OCI-LY3 (cell line): ENCODE measurements at regions not wholly inside any gene's neighbourhood (a gene's known extent, or its start where the extent isn't known, plus 50 kb on each side); places are given as distances from the start of the nearest gene placed in this dataset.

ENCODE experiments used
- H2AFZ ChIP-seq: fragments of 200-600, 300-600 bp; shearing (Covaris generic); 2 replicates; pipeline ENCODE4 v1.6.0; 2014; ENCODE audit warnings: antibody characterized with exemption, low read depth, low read length
- H3K27ac ChIP-seq: fragments of 200-600, 300-600 bp; sonication (generic); 2 replicates; pipeline ENCODE4 v1.5.1; 2014; ENCODE audit warnings: mild to moderate bottlenecking, low read length, moderate library complexity, mixed read lengths
- H3K27me3 ChIP-seq: fragments of 200-600, 300-600 bp; sonication (generic); 2 replicates; pipeline ENCODE4 v1.6.1; 2014; ENCODE audit warnings: low read depth, low read length, mixed read lengths
- H3K36me3 ChIP-seq: fragments of 200-600, 300-600 bp; sonication (generic); replicated peaks from 2 replicates; pipeline ENCODE3; 2014; ENCODE audit warnings: low read depth, low read length, mixed read lengths
- H3K4me1 ChIP-seq: fragments of 300-600, 200-600 bp; sonication (generic); 2 replicates; pipeline ENCODE4 v1.6.1; 2014; ENCODE audit warnings: low read length, mixed read lengths
- H3K4me2 ChIP-seq: fragments of 200-600, 300-600 bp; sonication (generic); 2 replicates; pipeline ENCODE4 v1.6.1; 2014; ENCODE audit warnings: low read length, mixed read lengths
- H3K4me3 ChIP-seq: fragments of 300-600, 200-600 bp; sonication (generic); 2 replicates; pipeline ENCODE4 v1.5.1; 2014; ENCODE audit warnings: antibody characterized with exemption, mild to moderate bottlenecking, low read length, moderate library complexity
- H3K79me2 ChIP-seq: fragments of 300-600, 200-600 bp; shearing (Covaris generic); 2 replicates; pipeline ENCODE4 v1.6.1; 2014; ENCODE audit warnings: mild to moderate bottlenecking, low read length, mixed read lengths
- H3K9ac ChIP-seq: fragments of 300-600, 200-600 bp; shearing (Covaris generic); 2 replicates; pipeline ENCODE4 v1.6.0; 2014; ENCODE audit warnings: mild to moderate bottlenecking, low read length, moderate library complexity
- H3K9me3 ChIP-seq: fragments of 200-600, 300-600 bp; shearing (Covaris generic); 2 replicates; pipeline ENCODE4 v1.6.1; 2014; ENCODE audit warnings: low read length, mixed read lengths; ENCODE audit not compliant: insufficient read depth
- H4K20me1 ChIP-seq: fragments of 200-600, 300-600 bp; sonication (generic); 2 replicates; pipeline ENCODE4 v1.6.1; 2016; ENCODE audit warnings: low read length, mixed read lengths; ENCODE audit not compliant: insufficient read depth
- EZH2phosphoT487 ChIP-seq: fragments of 200-600 bp; shearing (Covaris generic); IDR thresholded peaks from 2 replicates; pipeline ENCODE4 v1.6.1; 2018; ENCODE audit warnings: antibody characterized with exemption, mixed run types, low read depth
- TF ChIP-seq, protein P1 (sequence below): fragments of 200-600, 300-600 bp; sonication (generic); IDR thresholded peaks from 2 replicates; pipeline ENCODE4 v1.5.1; 2014; ENCODE audit warnings: antibody characterized with exemption, low read length, low read depth

DNA sequence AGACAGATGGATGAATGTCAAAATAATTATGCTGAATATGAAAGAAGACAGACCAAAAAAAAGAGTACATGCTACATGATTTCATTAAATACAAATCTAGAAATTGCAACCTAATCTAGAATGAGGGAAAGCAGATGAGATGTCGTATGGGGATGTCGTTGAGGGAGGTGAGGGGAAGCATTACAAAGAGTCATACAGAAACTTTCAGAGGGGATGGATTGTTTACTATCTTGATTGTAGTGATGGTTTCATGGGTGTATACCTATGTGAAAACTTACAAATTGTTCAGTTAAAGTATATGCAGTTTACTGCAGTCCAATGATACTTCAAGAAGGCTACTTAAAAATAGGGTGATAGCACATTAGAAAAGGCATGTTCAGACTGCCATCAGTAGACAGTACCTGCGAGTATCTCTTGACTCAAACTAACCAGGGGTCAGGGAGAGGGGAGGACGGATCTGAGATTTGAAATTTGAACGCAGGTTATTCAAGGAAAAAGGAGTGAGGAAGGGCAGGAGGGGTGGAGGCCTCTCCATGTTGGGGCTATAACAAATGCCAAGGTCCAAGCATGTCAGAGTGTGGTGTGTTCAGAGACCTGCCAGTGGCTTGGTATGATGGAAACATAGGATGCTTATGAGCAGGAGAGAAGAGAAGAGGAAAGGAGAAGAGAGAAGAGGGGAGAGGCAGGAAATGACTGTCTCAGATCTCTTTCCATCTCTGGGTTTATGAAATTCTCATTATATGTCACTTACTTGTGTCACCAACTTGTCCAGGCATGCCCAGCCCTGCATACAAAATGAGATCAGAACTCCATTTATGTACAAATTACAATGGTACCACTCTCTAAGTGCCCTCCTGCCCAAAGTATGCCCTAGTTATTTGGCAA lies 257.3 kb upstream of the CXCR4 start:
- Histone ChIP-seq H3K9me3 (no peaks in the 10 kb centered on the region), H3K36me3 (no peaks in the 10 kb centered on the region), H3K4me3 (peak overlapping the region; percentile 54), H2AFZ (no peak overlapping the region), H3K9ac (peak overlapping the region; percentile 17; the same call in 1 of the 2 replicates), H3K79me2 (no peaks in the 10 kb centered on the region), H3K27ac (peak overlapping the region; percentile 68), H3K4me1 (peaks cover 47% of the 10 kb centered on the region), H3K27me3 (peaks cover 42% of the 10 kb centered on the region), H3K4me2 (peak overlapping the region; percentile 76), H4K20me1 (no peaks in the 10 kb centered on the region)
- TF ChIP-seq EZH2phosphoT487 = no peak
- TF ChIP-seq, protein P1, sequence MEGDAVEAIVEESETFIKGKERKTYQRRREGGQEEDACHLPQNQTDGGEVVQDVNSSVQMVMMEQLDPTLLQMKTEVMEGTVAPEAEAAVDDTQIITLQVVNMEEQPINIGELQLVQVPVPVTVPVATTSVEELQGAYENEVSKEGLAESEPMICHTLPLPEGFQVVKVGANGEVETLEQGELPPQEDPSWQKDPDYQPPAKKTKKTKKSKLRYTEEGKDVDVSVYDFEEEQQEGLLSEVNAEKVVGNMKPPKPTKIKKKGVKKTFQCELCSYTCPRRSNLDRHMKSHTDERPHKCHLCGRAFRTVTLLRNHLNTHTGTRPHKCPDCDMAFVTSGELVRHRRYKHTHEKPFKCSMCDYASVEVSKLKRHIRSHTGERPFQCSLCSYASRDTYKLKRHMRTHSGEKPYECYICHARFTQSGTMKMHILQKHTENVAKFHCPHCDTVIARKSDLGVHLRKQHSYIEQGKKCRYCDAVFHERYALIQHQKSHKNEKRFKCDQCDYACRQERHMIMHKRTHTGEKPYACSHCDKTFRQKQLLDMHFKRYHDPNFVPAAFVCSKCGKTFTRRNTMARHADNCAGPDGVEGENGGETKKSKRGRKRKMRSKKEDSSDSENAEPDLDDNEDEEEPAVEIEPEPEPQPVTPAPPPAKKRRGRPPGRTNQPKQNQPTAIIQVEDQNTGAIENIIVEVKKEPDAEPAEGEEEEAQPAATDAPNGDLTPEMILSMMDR = no peak

DNA sequence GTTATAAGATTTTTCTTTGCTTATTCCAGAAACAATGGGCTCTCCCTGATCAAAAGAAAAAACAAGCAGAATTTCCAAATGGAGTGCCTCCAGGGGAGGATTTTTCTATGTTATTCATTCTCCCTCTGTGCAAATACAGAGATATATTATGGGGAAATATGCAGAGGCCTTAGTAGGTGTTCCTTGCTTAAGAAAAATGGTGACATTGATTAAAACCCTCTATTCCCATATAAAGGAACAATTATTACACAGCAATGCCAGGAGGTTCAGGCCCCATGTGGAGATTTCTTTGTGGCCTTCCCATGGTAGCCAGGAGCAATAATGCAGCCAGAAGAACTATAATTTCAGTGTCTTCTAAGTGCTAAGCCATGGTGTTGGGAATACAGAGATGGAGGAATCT lies 255.9 kb upstream of the CXCR4 start:
- no peak overlapping the region for H3K27ac ChIP-seq
- TF ChIP-seq, protein P1 = no peak
- TF ChIP-seq EZH2phosphoT487 = no peak
- no peaks in the 10 kb centered on the region for H3K9me3 ChIP-seq
- H3K36me3 ChIP-seq = no peaks in the 10 kb centered on the region
- peaks cover 45% of the 10 kb centered on the region for H3K4me1 ChIP-seq
- H3K79me2 ChIP-seq = no peaks in the 10 kb centered on the region
- no peaks in the 10 kb centered on the region for H4K20me1 ChIP-seq
- H2AFZ ChIP-seq = no peak overlapping the region
- no peak overlapping the region for H3K4me3 ChIP-seq
- H3K4me2 ChIP-seq = no peak overlapping the region
- H3K9ac ChIP-seq = no peak overlapping the region
- H3K27me3 ChIP-seq = peaks cover 46% of the 10 kb centered on the region

DNA sequence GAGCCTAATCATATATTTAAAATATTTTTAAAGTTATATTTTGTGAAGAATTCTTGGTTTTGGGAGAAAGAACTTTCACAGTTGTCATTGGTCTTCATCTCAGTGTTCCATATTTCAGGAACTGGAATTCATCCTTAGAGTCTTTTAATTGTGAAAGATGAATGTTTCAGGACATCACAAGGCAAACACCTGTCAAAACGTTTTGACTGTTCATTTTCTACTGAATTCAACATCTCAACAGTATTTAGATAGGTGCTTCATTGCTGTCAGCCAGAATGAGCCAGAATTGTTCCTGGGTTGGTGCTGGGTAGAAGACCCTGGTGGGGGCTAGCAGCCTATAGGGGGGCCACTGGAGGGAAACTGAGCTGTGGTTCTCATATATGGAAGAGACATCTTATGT lies 255.1 kb upstream of the CXCR4 start:
- peaks cover 38% of the 10 kb centered on the region for H3K4me1 ChIP-seq
- no peaks in the 10 kb centered on the region for H3K9me3 ChIP-seq
- TF ChIP-seq EZH2phosphoT487 = no peak
- TF ChIP-seq, protein P1 = no peak
- H3K4me2 ChIP-seq = no peak overlapping the region
- H3K27me3 ChIP-seq = peaks cover 54% of the 10 kb centered on the region
- H4K20me1 ChIP-seq = no peaks in the 10 kb centered on the region
- H3K36me3 ChIP-seq = no peaks in the 10 kb centered on the region
- H2AFZ ChIP-seq = no peak overlapping the region
- H3K79me2 ChIP-seq = no peaks in the 10 kb centered on the region
- H3K9ac ChIP-seq = no peak overlapping the region
- H3K4me3 ChIP-seq = no peak overlapping the region
- no peak overlapping the region for H3K27ac ChIP-seq

DNA sequence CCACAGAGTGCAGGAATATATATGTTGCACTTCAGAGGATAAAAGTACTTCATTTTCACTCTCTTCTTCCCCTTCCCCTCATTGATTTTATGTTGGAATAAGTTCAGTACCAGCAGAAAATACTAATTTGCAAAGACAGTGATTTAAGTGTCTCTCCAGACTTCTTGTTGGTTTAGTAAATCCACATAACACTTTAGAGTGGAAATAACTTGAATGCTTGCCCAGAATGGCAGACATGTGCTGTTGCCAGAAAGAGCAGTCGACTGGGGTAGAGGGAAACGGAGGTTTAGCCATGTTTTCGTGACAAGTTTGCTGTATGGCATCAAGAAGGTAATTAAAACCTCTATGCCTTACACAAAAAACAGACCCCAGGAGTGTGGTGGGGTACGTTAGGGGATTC lies 246.0 kb upstream of the CXCR4 start:
- H2AFZ ChIP-seq = no peak overlapping the region
- H3K79me2 ChIP-seq = no peaks in the 10 kb centered on the region
- 0 out of 2 replicates have a peak, but pooled peaks cover 3% of the 10 kb centered on the region for H3K9me3 ChIP-seq
- no peak overlapping the region for H3K9ac ChIP-seq
- H3K4me2 ChIP-seq = 0 out of 2 replicates have a peak overlapping the region, but pooled peaks have one; percentile 23
- no peak overlapping the region for H3K4me3 ChIP-seq
- no peak for TF ChIP-seq EZH2phosphoT487
- TF ChIP-seq, protein P1 = no peak
- H3K4me1 ChIP-seq = peaks cover 17% of the 10 kb centered on the region
- H3K36me3 ChIP-seq = no peaks in the 10 kb centered on the region
- no peak overlapping the region for H3K27ac ChIP-seq
- H4K20me1 ChIP-seq = no peaks in the 10 kb centered on the region
- peaks cover 73% of the 10 kb centered on the region for H3K27me3 ChIP-seq
